IMR-90 (cell line): ENCODE measurements at regions not wholly inside any gene's neighbourhood (a gene's known extent, or its start where the extent isn't known, plus 50 kb on each side); places are given as distances from the start of the nearest gene placed in this dataset.

ENCODE experiments used
- ATAC-seq: fragments of 200-7000 bp; cut with Tn5 transposase; 2 replicates; pipeline ENCODE4 v1.9.1; 2020; ENCODE audit warnings: low read depth, mild to moderate bottlenecking, moderate library complexity
- BruUV-seq: library from RNA; stranded (reverse); fragments of 400-500 nt; replicated peaks from 2 replicates; lab custom pipeline; 2021; lab: Mats Ljungman, UMichigan
- CTCF ChIA-PET: fragments of 300-600 bp; formaldehyde crosslinking; extraction: SDS; loops from one replicate; lab custom pipeline; 2021; ENCODE audit warnings: antibody characterized with exemption; lab: Yijun Ruan, JAX
- POLR2A ChIA-PET: fragments of 300-600 bp; sonication (Branson Sonifier 250); formaldehyde crosslinking; loops from one replicate; lab custom pipeline; 2022; ENCODE audit warnings: antibody characterized with exemption; ENCODE audit not compliant: unreplicated experiment; lab: Charles Lee
- DNase-seq: peaks from one replicate; pipeline ENCODE4 v3.0.0; 2013
- H2AFZ ChIP-seq: replicated peaks from 2 replicates; pipeline ENCODE3; 2013; ENCODE audit warnings: low read length, mild to moderate bottlenecking; ENCODE audit not compliant: poor library complexity
- H2AK5ac ChIP-seq: 2 replicates; pipeline ENCODE4 v1.6.1; 2013; ENCODE audit warnings: low read depth, low read length, inconsistent platforms
- H2AK9ac ChIP-seq: replicated peaks from 2 replicates; pipeline ENCODE3; 2013; ENCODE audit warnings: mild to moderate bottlenecking, low read depth, low read length, moderate library complexity; ENCODE audit not compliant: poor library complexity
- H2BK120ac ChIP-seq: 2 replicates; pipeline ENCODE4 v1.6.1; 2013; ENCODE audit warnings: low read depth, low read length, inconsistent platforms
- H2BK15ac ChIP-seq: 3 replicates; pipeline ENCODE4 v1.6.1; 2013; ENCODE audit warnings: low read depth, low read length, inconsistent platforms
- H2BK20ac ChIP-seq: 2 replicates; pipeline ENCODE4 v1.6.1; 2013; ENCODE audit warnings: low read depth, mild to moderate bottlenecking, inconsistent platforms, low read length, moderate library complexity
- H2BK5ac ChIP-seq: 2 replicates; pipeline ENCODE4 v1.6.1; 2013; ENCODE audit warnings: mild to moderate bottlenecking, low read depth, low read length, inconsistent platforms; ENCODE audit not compliant: poor library complexity, severe bottlenecking
- H3K14ac ChIP-seq: replicated peaks from 2 replicates; pipeline ENCODE4 v1.6.1; 2013; ENCODE audit warnings: low read depth, low read length, inconsistent platforms
- H3K18ac ChIP-seq: 2 replicates; pipeline ENCODE4 v1.6.1; 2013; ENCODE audit warnings: low read depth, low read length, control low read depth
- H3K23ac ChIP-seq: 2 replicates; pipeline ENCODE4 v1.6.1; 2013; ENCODE audit warnings: low read depth, low read length, inconsistent platforms
- H3K27ac ChIP-seq: 2 replicates; pipeline ENCODE4 v1.5.1; 2013; ENCODE audit warnings: mild to moderate bottlenecking, control low read depth, low read length; ENCODE audit not compliant: insufficient read depth
- H3K27me3 ChIP-seq: 2 replicates; pipeline ENCODE4 v1.6.1; 2013; ENCODE audit warnings: low read length; ENCODE audit not compliant: control insufficient read depth, insufficient read depth
- H3K36me3 ChIP-seq: 2 replicates; pipeline ENCODE4 v1.6.1; 2013; ENCODE audit warnings: low read length, mixed read lengths; ENCODE audit not compliant: control insufficient read depth, insufficient read depth
- H3K4ac ChIP-seq: 2 replicates; pipeline ENCODE4 v1.6.1; 2013; ENCODE audit warnings: low read depth, low read length, inconsistent platforms
- H3K4me1 ChIP-seq: 2 replicates; pipeline ENCODE4 v1.6.1; 2013; ENCODE audit warnings: low read length, mixed read lengths; ENCODE audit not compliant: control insufficient read depth, insufficient read depth
- H3K4me2 ChIP-seq: 2 replicates; pipeline ENCODE4 v1.6.1; 2013; ENCODE audit warnings: low read depth, mild to moderate bottlenecking, control low read depth, low read length, moderate library complexity
- H3K4me3 ChIP-seq: 2 replicates; pipeline ENCODE4 v1.5.1; 2013; ENCODE audit warnings: low read depth, mild to moderate bottlenecking, control low read depth, low read length, moderate library complexity; ENCODE audit not compliant: insufficient read depth
- H3K56ac ChIP-seq: 2 replicates; pipeline ENCODE4 v1.6.1; 2013; ENCODE audit warnings: low read length, inconsistent platforms; ENCODE audit not compliant: insufficient read depth; ENCODE audit errors: extremely low read depth
- H3K79me1 ChIP-seq, 2 experiments: 2 replicates each; pipeline ENCODE4 v1.6.1; 2013; ENCODE audit warnings: low read length in 2 of 2, inconsistent platforms in 1 of 2, low read depth in 1 of 2
- H3K9ac ChIP-seq: 2 replicates; pipeline ENCODE4 v1.6.1; 2013; ENCODE audit warnings: low read depth, low read length, control low read depth
- H3K9me1 ChIP-seq: 2 replicates; pipeline ENCODE4 v1.6.1; 2013; ENCODE audit warnings: low read length, inconsistent platforms; ENCODE audit not compliant: insufficient read depth
- H3K9me3 ChIP-seq: 2 replicates; pipeline ENCODE4 v1.6.1; 2013; ENCODE audit warnings: low read length; ENCODE audit not compliant: control insufficient read depth, insufficient read depth
- H4K20me1 ChIP-seq: 2 replicates; pipeline ENCODE4 v1.6.1; 2013; ENCODE audit warnings: low read length, inconsistent platforms; ENCODE audit not compliant: insufficient read depth
- H4K5ac ChIP-seq: 2 replicates; pipeline ENCODE4 v1.6.1; 2013; ENCODE audit warnings: mild to moderate bottlenecking, low read depth, low read length, control low read depth
- H4K8ac ChIP-seq, 2 experiments: 2 replicates each; pipeline ENCODE4 v1.6.1; 2013; ENCODE audit warnings: low read depth in 2 of 2, low read length in 2 of 2, control low read depth in 1 of 2, inconsistent platforms in 1 of 2
- H4K91ac ChIP-seq: 2 replicates; pipeline ENCODE4 v1.6.1; 2013; ENCODE audit warnings: low read depth, low read length, inconsistent platforms; ENCODE audit not compliant: insufficient read depth
- MAFK ChIP-seq: IDR thresholded peaks from 2 replicates; pipeline ENCODE4 v1.6.1; 2012; ENCODE audit warnings: low read depth, low read length, improper control_type of control experiment
- MXI1 ChIP-seq: IDR thresholded peaks from 2 replicates; pipeline ENCODE4 v1.6.1; 2012; ENCODE audit warnings: low read depth, mild to moderate bottlenecking, low read length, moderate library complexity, borderline replicate concordance
- NFE2L2 ChIP-seq: fragments of 150-350 bp; IDR thresholded peaks from 2 replicates; pipeline ENCODE4 v1.6.1; 2016; ENCODE audit warnings: low read depth, mild to moderate bottlenecking, low read length
- RAD21 ChIP-seq: IDR thresholded peaks from 2 replicates; pipeline ENCODE4 v1.6.1; 2012; ENCODE audit warnings: low read length, improper control_type of control experiment
- RCOR1 ChIP-seq: IDR thresholded peaks from 2 replicates; pipeline ENCODE4 v1.6.1; 2012; ENCODE audit warnings: mild to moderate bottlenecking, low read length, improper control_type of control experiment; ENCODE audit not compliant: insufficient replicate concordance
- SMC3 ChIP-seq: fragments of 150-350 bp; IDR thresholded peaks from 2 replicates; pipeline ENCODE4 v1.6.1; 2016; ENCODE audit warnings: low read depth, mild to moderate bottlenecking, antibody characterized with exemption, low read length, moderate library complexity
- WGBS, 2 experiments: methylation state at CpG; one replicate each; pipeline versions ENCODE4 v1.1.5 to v1.1.7; 2013; ENCODE audit warnings: missing lambda C conversion rate in 2 of 2; ENCODE audit not compliant: insufficient read length in 1 of 2; ENCODE audit errors: extremely low coverage in 2 of 2; 5-methylcytosine and 5-hydroxymethylcytosine counted together
- dilution Hi-C: fragments of 300-500 bp; cut with HindIII; formaldehyde crosslinking; loops from one replicate; pipeline ENCODE4 v1.14.3; 2018; ENCODE audit warnings: low sequenced_read_pairs; ENCODE audit not compliant: unreplicated experiment
- in situ Hi-C: fragments of 300-500 bp; cut with MboI; formaldehyde crosslinking; loops from 3 replicates; pipeline ENCODE4 v1.14.3; 2019; ENCODE audit warnings: low sequenced_read_pairs, inconsistent platforms, mixed read lengths
- intact Hi-C: fragments of 100-400 bp; cut with micrococcal nuclease; formaldehyde crosslinking; loops from 2 replicates; pipeline ENCODE4 v1.10.0; 2022
- TF ChIP-seq, protein P1 (sequence below): fragments of 150-350 bp; IDR thresholded peaks from 2 replicates; pipeline ENCODE4 v1.6.1; 2017; ENCODE audit warnings: mild to moderate bottlenecking, antibody characterized with exemption, low read length, low read depth

DNA sequence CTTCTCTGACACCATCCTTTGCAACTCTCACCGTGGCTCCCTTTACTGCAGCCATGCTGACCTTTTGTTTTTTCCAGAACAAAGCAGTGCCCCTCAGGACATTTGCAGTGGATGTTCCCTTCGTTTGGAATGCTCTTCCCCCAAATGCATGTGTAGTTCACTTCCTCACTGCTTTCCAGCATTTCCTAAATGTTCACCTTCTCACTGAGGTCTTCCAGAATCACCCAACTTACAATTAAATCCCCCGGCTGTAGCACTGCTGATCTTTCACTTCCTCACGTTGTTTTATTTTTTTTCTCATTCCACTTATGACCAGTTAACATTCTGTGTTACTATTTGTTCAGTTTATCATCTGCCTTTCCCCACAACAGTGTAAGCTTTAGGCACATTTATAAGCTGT lies 73.1 kb downstream of the GASK1B start:
- WGBS, 2 experiments: 25% methylated on average over 2 of the region's 4 CpGs; no CpG with 5 or more reads in 1 of the 2 experiments
- Histone ChIP-seq H4K20me1 (no peaks in the 10 kb centered on the region), H2BK20ac (no peak overlapping the region), H3K9me3 (no peaks in the 10 kb centered on the region), H3K27ac (no peak overlapping the region), H3K36me3 (no peaks in the 10 kb centered on the region), H4K91ac (no peak overlapping the region), H3K23ac (no peak overlapping the region), H3K27me3 (no peaks in the 10 kb centered on the region), H2BK5ac (no peak overlapping the region), H3K79me1 (no peaks in the 10 kb centered on the region), H4K5ac (no peak overlapping the region), H2AK5ac (no peak overlapping the region), H3K4me1 (peaks cover under 1% of the 10 kb centered on the region; the same call in 1 of the 2 replicates), H3K14ac (no peak overlapping the region), H3K4ac (no peak overlapping the region), H2AFZ (no peak overlapping the region), H3K18ac (no peak overlapping the region), H2BK15ac (no peak overlapping the region), H2BK120ac (no peak overlapping the region), H2AK9ac (no peak overlapping the region), H3K4me3 (no peak overlapping the region), H3K56ac (no peak overlapping the region), H3K9ac (no peak overlapping the region), H4K8ac (no peak overlapping the region), H3K4me2 (no peak overlapping the region), H3K9me1 (no peaks in the 10 kb centered on the region)
- in situ Hi-C loops: no loop called here
- ChIA-PET CTCF (no interaction called here), POLR2A (no interaction called here)
- intact Hi-C loops: no loop called here
- TF ChIP-seq, protein P1, sequence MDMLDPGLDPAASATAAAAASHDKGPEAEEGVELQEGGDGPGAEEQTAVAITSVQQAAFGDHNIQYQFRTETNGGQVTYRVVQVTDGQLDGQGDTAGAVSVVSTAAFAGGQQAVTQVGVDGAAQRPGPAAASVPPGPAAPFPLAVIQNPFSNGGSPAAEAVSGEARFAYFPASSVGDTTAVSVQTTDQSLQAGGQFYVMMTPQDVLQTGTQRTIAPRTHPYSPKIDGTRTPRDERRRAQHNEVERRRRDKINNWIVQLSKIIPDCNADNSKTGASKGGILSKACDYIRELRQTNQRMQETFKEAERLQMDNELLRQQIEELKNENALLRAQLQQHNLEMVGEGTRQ: no peak
- TF ChIP-seq MXI1 (no peak), RCOR1 (no peak), RAD21 (no peak), SMC3 (no peak), MAFK (no peak), NFE2L2 (no peak)
- no peak for ATAC-seq
- dilution Hi-C loops: no loop called here
- DNase-seq: no peak
- BruUV-seq: no TSS peak
